ENCODE measurements at regions not wholly inside any gene's neighbourhood (a gene's known extent, or its start where the extent isn't known, plus 50 kb on each side); places are given as distances from the start of the nearest gene placed in this dataset.

- FAIRE-seq = no peak
- Histone ChIP-seq H3K79me1 (ENCODE audit: low read depth, low read length) (no peaks in the 10 kb centered on the region), H3K23me2 (ENCODE audit: low read depth, low read length) (no peaks in the 10 kb centered on the region), H4K20me1 (replicated peaks in 1 of 2; ENCODE audit: control insufficient read depth in 1 of 2, insufficient read depth in 2 of 2, low read length in 2 of 2) (no peaks in the 10 kb centered on the region), H2AFZ (ENCODE audit: low read length) (peak overlapping the region; percentile 73; the same call in 1 of the 2 replicates), H2AK5ac (ENCODE audit: low read depth, low read length) (no peak overlapping the region), H2BK20ac (ENCODE audit: low read length) (no peak overlapping the region), H3K9me3 (ENCODE audit: insufficient read depth in 2 of 2, low read depth in 1 of 2, low read length in 1 of 2) (no peaks in the 10 kb centered on the region), H3K4me3 (ENCODE audit: extremely low read depth in 1 of 4, insufficient read depth in 2 of 4, low read depth in 3 of 4, low read length in 4 of 4) (no peak overlapping the region), H2BK15ac (ENCODE audit: low read length) (no peak overlapping the region), H3K27ac (ENCODE audit: low read depth, low read length) (no peak overlapping the region), H2BK5ac (ENCODE audit: low read depth, low read length) (no peak overlapping the region), H3K36me3 (ENCODE audit: control insufficient read depth in 2 of 4, insufficient read depth in 4 of 4, low read length in 3 of 4) (no peaks in the 10 kb centered on the region), H3K23ac (ENCODE audit: insufficient read length) (no peak overlapping the region), H3K56ac (replicated peaks; ENCODE audit: insufficient read length, low read depth, low read length) (no peak overlapping the region), H3K79me2 (ENCODE audit: control insufficient read depth in 1 of 2, insufficient read depth in 2 of 2, low read length in 2 of 2) (no peaks in the 10 kb centered on the region), H3K4me2 (ENCODE audit: insufficient read depth in 1 of 2, low read depth in 2 of 2, low read length in 2 of 2) (no peak overlapping the region), H3K4ac (replicated peaks; ENCODE audit: insufficient read length, low read depth, low read length) (no peak overlapping the region), H3K9ac (replicated peaks in 1 of 4; ENCODE audit: extremely low read depth in 1 of 4, low read depth in 3 of 4, low read length in 3 of 4) (no peak overlapping the region), H3K4me1 (replicated peaks in 1 of 4; ENCODE audit: control insufficient read depth in 3 of 4, insufficient read depth in 4 of 4, low read length in 3 of 4) (peaks cover 0 to 2% (median 0%) of the 10 kb centered on the region in 4 experiments; a peak in 1 of 7 replicates), H4K91ac (replicated peaks; ENCODE audit: insufficient read length, low read length) (no peak overlapping the region), H3K27me3 (replicated peaks in 1 of 4; ENCODE audit: control insufficient read depth in 3 of 4, extremely low read depth in 1 of 4, insufficient read depth in 3 of 4, low read length in 3 of 4) (no peaks in the 10 kb centered on the region), H3K18ac (ENCODE audit: extremely low read depth, low read length) (no peak overlapping the region), H2BK12ac (ENCODE audit: low read depth, low read length) (no peak overlapping the region), H4K5ac (ENCODE audit: insufficient read length, low read depth, low read length) (no peak overlapping the region), H3K14ac (ENCODE audit: insufficient read length) (no peak overlapping the region), H4K8ac (ENCODE audit: extremely low read depth, insufficient read depth, low read length) (no peak overlapping the region), H2BK120ac (replicated peaks; ENCODE audit: low read depth, low read length) (no peak overlapping the region)
- CTCF ChIA-PET (ENCODE audit: partially characterized antibody) = interaction anchor here (0.7 to 1.7 kb wide), 12 partner anchors 9 to 934 kb away, joined by 3 to 6 read pairs (median 3); no protein-coding TSS in a partner anchor
- TF ChIP-seq KDM1A (IDR thresholded peaks at IDR 0.05; ENCODE audit: borderline replicate concordance, low read length) (0 out of 2 replicates have a peak, but pooled peaks have one; percentile 30), RAD21 (IDR thresholded peaks at IDR 0.05 in 1 of 2, conservative IDR thresholded peaks at IDR 0.05 in 1 of 2; ENCODE audit: low read depth in 2 of 2, low read length in 2 of 2) (peak; percentile 58 to 74), CTCF (IDR thresholded peaks at IDR 0.05; ENCODE audit: control extremely low read depth in 1 of 3, insufficient read depth in 1 of 3, low read depth in 1 of 3, low read length in 3 of 3) (peak; percentile 53 to 67 (median 54)), SP4 (IDR thresholded peaks at IDR 0.05; ENCODE audit: low read length) (no peak)
- POLR2A ChIA-PET (ENCODE audit: partially characterized antibody) = no interaction called here
- 67% methylated on average over 7 of the region's 7 CpGs; no CpG with 5 or more reads in 1 of the 2 experiments for WGBS, 2 experiments (ENCODE audit: extremely low coverage in 1 of 2, insufficient coverage in 1 of 2, insufficient read length in 1 of 2, insufficient replicate concordance in 2 of 2, low coverage in 1 of 2, low lambda C conversion rate in 2 of 2, missing lambda C conversion rate in 1 of 2)
- DNase-seq (ENCODE audit: low read depth in 1 of 2, low spot score in 2 of 2) = peak; percentile 41 to 60
Measured at GRCh38 chr18:68152770-68153169, 562.1 kb downstream of the TMX3 start.
